ENCODE measurements at regions not wholly inside any gene's neighbourhood (a gene's known extent, or its start where the extent isn't known, plus 50 kb on each side); places are given as distances from the start of the nearest gene placed in this dataset.
A peak's percentile ranks its signal among the peaks of the same experiment; 100 is the strongest.

DNA sequence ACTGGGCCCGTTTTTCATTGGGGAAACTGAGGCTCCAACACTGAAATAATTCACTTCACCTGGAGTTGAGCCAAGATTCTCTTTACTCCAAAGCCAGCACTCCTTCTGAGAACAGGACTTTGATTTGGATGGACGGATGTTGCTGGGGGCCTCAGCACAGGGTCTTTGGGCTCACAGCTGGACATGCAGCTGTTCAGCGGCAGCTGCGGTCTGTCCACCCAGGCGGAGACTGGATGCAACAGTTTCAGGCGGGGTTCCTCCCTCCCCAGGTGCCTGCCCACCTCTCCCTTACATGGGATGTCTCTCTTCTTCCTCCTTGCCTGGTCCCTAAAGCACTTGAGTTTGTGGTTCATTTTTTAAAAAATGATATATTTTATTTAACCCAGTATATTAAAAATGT lies 219.0 kb upstream of the IRX4 start:
- Histone ChIP-seq H3K9me3 (peaks cover 0 to 17% (median 8%) of the 10 kb centered on the region in 8 donors), H3K27me3 (replicated peaks in 1 of 7) (peaks cover 0 to 7% (median 0%) of the 10 kb centered on the region in 7 donors), H3K4me3 (no peak overlapping the region), H3K27ac (no peak overlapping the region), H3K36me3 (no peaks in the 10 kb centered on the region), H3K4me1 (no peaks in the 10 kb centered on the region)
- 76 to 83% (median 78%) methylated on average over 6 of the region's 6 CpGs for WGBS, 5 donors
- TF ChIP-seq POLR2AphosphoS5 (IDR thresholded peaks at IDR 0.05) (no peak), POLR2A (IDR thresholded peaks at IDR 0.05) (no peak)
- TF ChIP-seq, protein P1, sequence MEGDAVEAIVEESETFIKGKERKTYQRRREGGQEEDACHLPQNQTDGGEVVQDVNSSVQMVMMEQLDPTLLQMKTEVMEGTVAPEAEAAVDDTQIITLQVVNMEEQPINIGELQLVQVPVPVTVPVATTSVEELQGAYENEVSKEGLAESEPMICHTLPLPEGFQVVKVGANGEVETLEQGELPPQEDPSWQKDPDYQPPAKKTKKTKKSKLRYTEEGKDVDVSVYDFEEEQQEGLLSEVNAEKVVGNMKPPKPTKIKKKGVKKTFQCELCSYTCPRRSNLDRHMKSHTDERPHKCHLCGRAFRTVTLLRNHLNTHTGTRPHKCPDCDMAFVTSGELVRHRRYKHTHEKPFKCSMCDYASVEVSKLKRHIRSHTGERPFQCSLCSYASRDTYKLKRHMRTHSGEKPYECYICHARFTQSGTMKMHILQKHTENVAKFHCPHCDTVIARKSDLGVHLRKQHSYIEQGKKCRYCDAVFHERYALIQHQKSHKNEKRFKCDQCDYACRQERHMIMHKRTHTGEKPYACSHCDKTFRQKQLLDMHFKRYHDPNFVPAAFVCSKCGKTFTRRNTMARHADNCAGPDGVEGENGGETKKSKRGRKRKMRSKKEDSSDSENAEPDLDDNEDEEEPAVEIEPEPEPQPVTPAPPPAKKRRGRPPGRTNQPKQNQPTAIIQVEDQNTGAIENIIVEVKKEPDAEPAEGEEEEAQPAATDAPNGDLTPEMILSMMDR (IDR thresholded peaks at IDR 0.05 in 8 of 11, conservative IDR thresholded peaks at IDR 0.05 in 3 of 11) = no peak
- intact Hi-C loops (cut with DNase I; ENCODE audit: low total_unique reads) = no loop called here
- DNase-seq = no peak

DNA sequence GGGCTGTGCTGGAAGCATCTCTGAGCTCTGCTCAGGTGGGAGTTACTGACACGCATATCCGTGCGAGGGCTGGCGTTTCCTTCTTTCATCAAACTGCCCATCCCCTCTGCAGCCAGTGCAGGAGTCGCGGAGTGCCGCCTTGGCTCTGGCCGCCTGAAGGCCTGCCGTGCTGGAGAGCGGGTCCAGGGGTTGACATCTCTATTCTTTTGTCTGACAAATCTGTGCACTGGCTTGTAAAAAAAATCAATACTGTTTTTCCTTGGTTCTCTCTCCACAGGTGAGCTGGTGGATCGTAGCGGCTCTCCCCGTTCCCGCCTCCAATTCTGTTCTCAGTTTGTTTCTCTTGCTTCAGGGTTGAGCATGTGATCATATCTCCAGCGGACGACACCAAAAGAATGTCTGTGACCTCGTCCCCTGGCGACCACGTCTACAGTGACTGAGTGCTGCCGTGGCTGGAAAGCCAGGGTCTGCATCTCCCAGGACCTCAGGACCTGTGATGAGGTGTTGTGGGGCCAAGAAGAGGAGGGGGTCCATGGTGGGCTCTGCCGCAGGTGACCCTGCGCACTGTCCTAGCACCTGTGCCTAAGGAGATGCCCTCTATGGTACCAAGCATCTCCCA lies 214.3 kb upstream of the IRX4 start:
- Histone ChIP-seq H3K4me1 (no peaks in the 10 kb centered on the region), H3K9me3 (peaks cover 0 to 5% (median 0%) of the 10 kb centered on the region in 8 donors), H3K4me3 (no peak overlapping the region), H3K27ac (no peak overlapping the region), H3K27me3 (replicated peaks in 1 of 7) (peaks cover 0 to 7% (median 0%) of the 10 kb centered on the region in 7 donors), H3K36me3 (no peaks in the 10 kb centered on the region)
- DNase-seq = no peak
- WGBS, 5 donors = 81 to 89% (median 84%) methylated on average over 22 of the region's 22 CpGs
- intact Hi-C loops (cut with DNase I; ENCODE audit: low total_unique reads) = no loop called here
- TF ChIP-seq, protein P1 (IDR thresholded peaks at IDR 0.05 in 8 of 11, conservative IDR thresholded peaks at IDR 0.05 in 3 of 11) = no peak

DNA sequence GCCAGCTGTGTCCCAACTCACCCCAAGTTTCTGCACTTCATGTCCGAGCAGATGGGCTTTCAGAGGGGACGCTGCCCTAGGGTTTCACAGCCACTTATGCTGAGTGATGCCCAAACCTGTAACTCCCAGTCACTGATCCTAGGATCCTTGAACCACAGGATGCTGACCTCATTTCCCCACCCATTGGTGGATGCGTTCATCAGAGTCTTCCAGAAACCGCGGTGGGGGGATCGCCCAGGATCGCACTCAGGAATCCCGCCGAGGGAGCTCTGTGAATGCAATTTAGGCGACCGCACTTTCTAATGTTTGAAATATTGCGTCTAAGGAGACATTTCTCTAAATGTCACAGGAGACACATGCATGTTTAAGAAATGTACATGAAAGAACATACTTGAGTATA lies 212.3 kb upstream of the IRX4 start:
- 87 to 96% (median 90%) methylated on average over 12 of the region's 12 CpGs for WGBS, 5 donors
- Histone ChIP-seq H3K4me3 (no peak overlapping the region), H3K4me1 (no peaks in the 10 kb centered on the region), H3K27ac (no peak overlapping the region), H3K9me3 (peaks cover 0 to 5% (median 0%) of the 10 kb centered on the region in 8 donors), H3K27me3 (replicated peaks in 1 of 7) (peaks cover 0 to 7% (median 0%) of the 10 kb centered on the region in 7 donors), H3K36me3 (no peaks in the 10 kb centered on the region)
- DNase-seq = no peak
- intact Hi-C loops (cut with DNase I; ENCODE audit: low total_unique reads) = no loop called here
- TF ChIP-seq, protein P1 (IDR thresholded peaks at IDR 0.05 in 8 of 11, conservative IDR thresholded peaks at IDR 0.05 in 3 of 11) = no peak
- TF ChIP-seq POLR2A (IDR thresholded peaks at IDR 0.05) = no peak

DNA sequence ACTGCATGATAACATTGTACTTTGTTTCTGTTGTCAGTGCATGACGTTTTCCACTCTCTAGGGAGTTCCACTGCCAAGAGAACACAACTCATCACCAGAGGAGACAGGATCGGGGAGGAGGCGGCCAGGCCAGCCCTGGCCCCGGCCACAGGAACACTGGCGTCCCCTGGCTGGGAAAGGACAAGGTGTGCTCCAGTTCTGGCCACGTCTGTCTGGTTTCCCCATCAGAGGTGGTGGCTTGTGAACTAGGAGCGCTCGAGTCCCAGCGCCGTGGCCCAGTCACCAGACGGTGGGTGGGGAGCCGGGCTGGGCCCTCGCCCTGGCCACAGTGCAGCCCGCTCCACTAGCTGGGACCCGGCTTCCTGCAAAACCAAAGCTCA lies 211.9 kb upstream of the IRX4 start:
- WGBS, 5 donors = 79 to 90% (median 86%) methylated on average over 3 to 15 of the region's 15 CpGs

More for the DNA sequence above, 211.9 kb upstream of the IRX4 start:
- no peak overlapping the region for H3K27ac ChIP-seq
- DNase-seq = peak; percentile 67
- no peaks in the 10 kb centered on the region for H3K4me1 ChIP-seq
- H3K9me3 ChIP-seq = peaks cover 0 to 5% (median 0%) of the 10 kb centered on the region in 8 donors
- no peak overlapping the region for H3K4me3 ChIP-seq
- TF ChIP-seq, protein P1 (IDR thresholded peaks at IDR 0.05 in 8 of 11, conservative IDR thresholded peaks at IDR 0.05 in 3 of 11) = no peak
- TF ChIP-seq POLR2A (IDR thresholded peaks at IDR 0.05) (no peak), POLR2AphosphoS5 (IDR thresholded peaks at IDR 0.05) (no peak)
- intact Hi-C loops (cut with DNase I; ENCODE audit: low total_unique reads) = no loop called here
- H3K36me3 ChIP-seq = no peaks in the 10 kb centered on the region
- H3K27me3 ChIP-seq (replicated peaks in 1 of 7) = peaks cover 0 to 7% (median 0%) of the 10 kb centered on the region in 7 donors

Measured in spleen (tissue), 11 donors.